T-helper 22 cell (primary cell): ENCODE measurements at regions not wholly inside any gene's neighbourhood (a gene's known extent, or its start where the extent isn't known, plus 50 kb on each side); places are given as distances from the start of the nearest gene placed in this dataset.

Experiments used
- DNase-seq: peaks from one replicate; pipeline ENCODE4 v3.0.0-alpha.2; 2020; ENCODE audit warnings: low read depth

DNA sequence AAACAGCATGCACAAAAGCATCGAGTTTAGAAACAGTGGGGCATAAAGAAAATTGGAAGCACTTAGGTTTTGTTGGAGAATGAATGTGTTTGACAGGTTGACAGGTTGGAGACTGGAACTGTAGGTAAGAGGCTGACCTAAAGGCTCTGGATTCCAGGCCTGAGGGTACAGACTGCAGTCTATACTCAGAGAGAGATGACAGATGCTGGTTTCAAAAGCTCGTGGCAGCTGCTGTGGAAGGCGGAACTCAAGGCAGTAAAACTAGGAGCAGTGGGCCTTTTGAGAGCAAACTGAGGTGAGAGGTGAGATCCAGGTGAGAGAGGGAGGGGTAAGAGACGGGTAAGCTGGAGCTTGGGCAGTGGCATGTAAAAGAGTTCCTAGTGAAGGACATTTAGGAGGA lies 415.2 kb downstream of the TRIML1 start:
- no peak for DNase-seq

- no peak for DNase-seq
These were observed 433.9 kb downstream of the TRIML1 start for GRCh38 chr4:188573104-188573503.

DNA sequence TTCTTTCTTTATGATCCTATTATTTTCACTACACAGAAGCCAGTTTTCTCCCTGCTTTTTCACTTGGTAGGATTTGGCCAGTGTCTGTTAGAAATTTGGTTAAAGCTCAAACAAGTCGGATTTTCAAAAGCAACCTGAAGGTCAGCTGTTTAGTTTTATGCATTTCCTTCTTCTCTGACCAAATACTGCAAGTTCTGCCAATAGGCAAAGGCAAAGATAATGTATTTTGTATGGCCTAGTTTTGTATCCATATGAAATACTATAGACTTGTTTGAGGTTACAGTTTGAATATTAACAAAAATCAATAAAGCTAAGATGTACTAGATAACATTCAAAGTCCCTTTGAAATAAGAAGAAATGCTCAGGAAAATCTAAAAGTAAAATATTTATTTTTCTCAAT lies 439.4 kb downstream of the TRIML1 start:
- no peak for DNase-seq

DNA sequence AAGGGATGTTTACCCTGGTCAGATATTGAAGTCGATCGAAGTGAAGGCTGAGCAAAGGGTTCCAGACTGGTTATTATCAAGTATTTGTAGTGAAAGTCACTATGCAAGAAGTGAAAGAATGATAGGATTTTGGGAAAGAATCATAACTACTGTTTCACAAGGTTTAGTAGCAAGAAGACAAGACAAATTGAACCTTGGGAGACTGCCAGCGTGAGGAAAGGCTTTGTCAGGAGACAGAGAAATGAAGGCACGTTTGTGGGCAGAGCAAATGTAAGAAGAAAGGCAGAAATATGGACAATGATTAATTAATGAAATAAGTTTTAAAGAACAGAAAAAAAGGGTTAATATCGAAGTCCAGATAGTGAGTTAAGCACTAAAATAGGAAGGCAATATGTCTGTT lies 456.8 kb downstream of the TRIML1 start:
- no peak for DNase-seq

DNA sequence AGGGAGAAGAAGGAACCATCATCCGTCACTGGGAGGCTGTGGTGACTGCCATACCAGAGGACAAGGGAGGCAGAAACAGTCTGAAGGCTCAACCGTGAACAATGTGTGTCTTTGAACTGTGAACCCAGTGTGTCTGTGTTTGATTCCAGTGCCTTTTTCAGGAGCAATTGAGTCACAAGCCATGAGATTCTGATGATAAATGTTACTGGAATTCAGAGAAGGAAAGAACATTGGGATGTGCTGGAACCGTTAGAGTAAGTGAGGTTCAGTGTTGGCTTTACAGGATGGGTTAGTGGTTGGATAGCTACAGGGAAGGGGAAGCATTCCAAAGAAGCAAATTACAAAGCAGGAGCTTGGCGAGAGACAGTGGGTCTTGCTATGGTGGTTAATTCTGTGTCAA lies 464.4 kb downstream of the TRIML1 start:
- no peak for DNase-seq

DNA sequence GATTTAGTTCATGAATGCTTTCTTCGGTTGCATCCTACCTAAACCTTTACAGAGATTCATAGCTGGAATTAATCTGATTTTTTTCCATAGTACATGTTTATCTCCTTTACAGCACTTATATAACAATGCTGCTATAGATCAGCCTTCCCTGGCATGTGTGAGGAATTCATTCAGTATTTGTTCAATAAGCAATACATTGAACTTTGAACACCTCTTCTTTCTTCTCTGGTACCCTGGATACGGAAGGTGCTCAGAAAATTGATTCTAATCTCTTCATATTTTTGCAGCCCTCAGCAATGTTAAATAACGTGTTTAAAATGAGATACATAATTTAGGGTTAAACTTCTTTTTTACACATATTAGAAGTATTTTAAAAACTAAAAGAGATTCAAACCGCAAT lies 467.4 kb downstream of the TRIML1 start:
- DNase-seq = no peak

- DNase-seq = no peak
These were observed 471.9 kb downstream of the TRIML1 start for GRCh38 chr4:188611143-188611542.

DNA sequence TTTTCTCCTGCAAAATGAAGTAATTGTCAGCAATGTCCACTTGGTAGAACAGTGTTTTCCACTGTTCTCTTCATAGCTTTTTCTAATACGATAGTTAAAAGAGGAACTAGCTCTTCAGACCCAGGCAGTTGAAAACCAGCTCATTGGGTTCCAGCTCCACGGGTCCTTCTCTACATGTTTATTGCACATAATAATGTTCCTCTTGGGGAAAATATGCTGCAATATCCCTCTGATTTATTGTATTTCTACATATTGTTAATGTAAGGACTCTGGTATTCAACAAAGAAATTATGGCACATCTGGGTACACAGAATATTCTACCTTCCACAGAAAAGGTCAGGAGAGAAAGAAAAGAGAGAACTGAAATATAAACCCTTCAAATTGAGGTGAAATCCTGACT lies 473.4 kb downstream of the TRIML1 start:
- no peak for DNase-seq

- DNase-seq = no peak
These were observed 474.7 kb downstream of the TRIML1 start for GRCh38 chr4:188613976-188614375.

DNA sequence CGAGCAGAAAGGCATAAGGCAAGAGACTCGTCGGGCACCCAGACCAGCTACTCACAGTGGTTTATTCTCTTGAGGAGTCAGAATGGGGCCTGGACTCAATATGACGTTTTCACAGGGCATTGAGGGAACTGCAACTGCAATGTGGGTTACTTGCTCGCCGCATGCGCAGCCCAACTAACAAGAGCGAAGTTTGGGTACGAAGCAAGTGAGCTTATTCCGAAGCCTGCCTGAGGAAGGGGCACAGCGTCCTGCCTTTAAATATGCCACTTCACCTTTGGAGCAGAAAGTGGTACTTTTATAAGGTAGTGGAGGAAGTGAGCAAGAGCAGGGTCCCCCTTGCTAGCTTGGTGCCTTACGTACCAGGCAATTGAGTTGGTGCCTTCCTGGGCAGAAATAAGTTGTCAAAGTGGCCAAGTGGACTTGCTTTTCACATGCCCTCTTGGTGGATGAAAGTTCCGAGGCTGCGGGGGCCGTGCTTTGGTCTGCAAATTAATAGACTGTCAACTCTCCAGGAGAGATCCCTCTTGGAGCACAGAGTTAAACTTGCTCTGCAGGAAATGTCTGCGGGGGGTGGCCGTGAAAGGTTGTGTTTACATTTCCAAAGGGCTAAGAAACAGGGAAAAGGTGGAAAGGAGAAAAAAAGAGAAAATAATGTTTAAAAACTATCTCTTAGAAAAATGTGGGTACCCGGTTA lies 480.4 kb downstream of the TRIML1 start:
- DNase-seq = no peak

GRCh38 chr4:188620608-188621007 lies 481.4 kb downstream of the TRIML1 start:
- no peak for DNase-seq

GRCh38 chr4:188623314-188623854 lies 484.1 kb downstream of the TRIML1 start:
- no peak for DNase-seq

GRCh38 chr4:188624370-188624769 lies 485.1 kb downstream of the TRIML1 start:
- no peak for DNase-seq

DNA sequence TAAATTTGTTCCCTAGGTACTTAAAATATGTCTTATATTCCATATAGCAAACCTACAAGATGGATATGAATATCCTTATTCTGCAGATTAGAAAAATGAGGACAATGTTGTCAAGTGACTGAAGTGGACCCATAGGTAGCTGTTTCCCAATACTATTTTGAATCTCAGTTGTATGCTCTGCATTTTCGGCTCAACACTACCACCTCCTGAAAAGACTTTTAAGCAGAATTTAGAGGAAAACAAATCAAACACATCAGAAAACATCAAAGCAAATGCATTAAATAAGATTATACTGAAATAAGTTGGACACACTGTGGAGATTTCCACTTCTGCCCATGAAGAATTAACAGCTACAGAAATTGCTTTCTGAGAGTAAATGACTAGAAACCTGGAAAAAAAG lies 488.7 kb downstream of the TRIML1 start:
- no peak for DNase-seq

DNA sequence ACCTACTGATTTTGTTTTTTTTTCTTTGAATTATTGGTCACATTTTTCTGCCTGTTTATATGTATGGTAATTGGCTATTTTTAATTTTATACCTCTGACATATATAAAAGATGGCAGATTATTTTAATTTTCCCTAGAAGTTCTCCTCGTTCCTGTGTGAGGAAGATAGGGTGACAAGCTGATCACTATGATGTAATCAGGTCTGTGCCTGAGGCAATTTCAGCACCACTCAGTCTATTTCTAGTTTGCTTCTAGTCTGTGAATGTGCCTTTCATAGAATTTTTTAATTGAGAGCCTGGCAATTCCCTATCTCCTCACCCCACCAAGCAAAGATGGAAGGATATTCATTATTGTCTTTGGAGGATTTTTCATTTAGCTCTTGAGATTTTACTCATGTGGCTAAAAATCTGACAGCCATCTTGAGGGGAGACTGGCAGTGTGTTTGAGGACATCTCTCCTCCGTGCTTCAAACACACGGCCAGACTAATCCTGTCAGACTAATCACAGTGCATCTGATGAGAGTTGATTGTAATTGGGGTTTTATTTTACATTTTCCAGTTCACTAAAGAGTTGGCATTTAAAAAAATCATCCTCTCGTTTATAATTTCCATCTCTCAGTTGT lies 500.3 kb downstream of the TRIML1 start:
- no peak for DNase-seq

- DNase-seq = no peak
These were observed 508.7 kb downstream of the TRIML1 start for GRCh38 chr4:188647820-188648370.

GRCh38 chr4:188649635-188650034 lies 510.4 kb downstream of the TRIML1 start:
- no peak for DNase-seq

- DNase-seq = no peak
These were observed 511.3 kb downstream of the TRIML1 start for GRCh38 chr4:188650516-188650915.

GRCh38 chr4:188657365-188657764 lies 518.1 kb downstream of the TRIML1 start:
- DNase-seq = no peak

GRCh38 chr4:188658958-188659522 lies 519.8 kb downstream of the TRIML1 start:
- no peak for DNase-seq

DNA sequence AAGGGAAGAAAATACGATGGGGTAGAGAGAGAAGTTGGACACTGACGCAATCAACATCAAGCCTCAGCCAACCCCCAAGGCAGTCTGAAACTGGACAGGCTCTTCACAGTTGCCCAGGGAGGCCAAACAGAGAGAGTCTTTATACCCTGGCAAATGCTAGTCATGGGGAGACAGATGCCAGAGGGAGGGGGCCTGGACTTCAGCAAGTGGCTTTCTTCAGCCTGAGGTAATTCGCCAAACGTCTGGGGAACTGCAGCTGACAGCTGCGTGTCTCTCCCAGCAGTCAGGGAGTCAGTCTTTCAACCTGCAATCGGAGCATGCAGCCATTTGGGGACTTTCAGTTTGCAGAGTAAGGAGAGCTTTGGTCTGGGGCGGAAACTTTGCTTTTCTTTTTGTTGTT lies 521.6 kb downstream of the TRIML1 start:
- no peak for DNase-seq

DNA sequence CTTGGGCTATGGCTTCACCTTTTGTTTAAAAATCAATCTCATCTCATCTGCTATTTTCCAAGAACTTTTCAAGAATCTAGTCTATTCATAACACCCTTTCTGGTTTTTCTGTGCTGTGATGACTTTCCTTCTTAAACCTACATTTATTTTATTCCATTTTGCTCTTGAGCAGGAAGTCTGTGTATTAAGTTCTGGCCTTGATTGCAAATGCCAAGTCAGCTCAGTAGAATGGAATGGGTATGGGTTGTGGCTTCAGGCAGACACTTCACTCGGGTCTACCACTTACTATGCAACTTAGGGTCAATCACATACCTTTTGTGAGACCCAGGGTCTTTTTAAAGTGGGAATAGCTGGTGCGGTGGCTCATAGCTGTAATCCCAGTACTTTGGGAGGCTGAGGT lies 522.3 kb downstream of the TRIML1 start:
- no peak for DNase-seq

GRCh38 chr4:188663369-188663768 lies 524.1 kb downstream of the TRIML1 start:
- no peak for DNase-seq
